K562 (cell line): ENCODE measurements at regions not wholly inside any gene's neighbourhood (a gene's known extent, or its start where the extent isn't known, plus 50 kb on each side); places are given as distances from the start of the nearest gene placed in this dataset.

Source experiments
- CBFA2T2 ChIP-seq: fragments of 450-650 bp; conservative IDR thresholded peaks from 2 replicates; pipeline ENCODE4 v1.6.1; 2017; ENCODE audit warnings: mild to moderate bottlenecking
- CEBPZ ChIP-seq: fragments of 150-350 bp; IDR thresholded peaks from 2 replicates; pipeline ENCODE4 v1.6.1; 2014; ENCODE audit warnings: low read depth, mild to moderate bottlenecking, low read length, borderline replicate concordance
- CTBP1 ChIP-seq: fragments of 450-650 bp; IDR thresholded peaks from 2 replicates; pipeline ENCODE4 v1.6.1; 2016; ENCODE audit warnings: borderline replicate concordance
- FOSL1 ChIP-seq: fragments of 200-800 bp; sonication (Bioruptor generic); conservative IDR thresholded peaks from 2 replicates; pipeline ENCODE4 v1.6.1; 2016; ENCODE audit warnings: missing genetic modification characterization, missing compliant biosample characterization
- HLTF ChIP-seq: fragments of 450-650 bp; IDR thresholded peaks from 2 replicates; pipeline ENCODE4 v1.6.1; 2016
- HNRNPL ChIP-seq: fragments of 200-400 bp; formaldehyde crosslinking; IDR thresholded peaks from 2 replicates; pipeline ENCODE4 v1.6.1; 2017; ENCODE audit warnings: low read depth, mild to moderate bottlenecking, low read length
- KDM1A ChIP-seq, 2 experiments: fragments of 450-650 bp; IDR thresholded peaks; 2 replicates each; pipeline ENCODE4 v1.6.1; 2016; ENCODE audit warnings: mild to moderate bottlenecking in 2 of 2
- MAFG ChIP-seq: fragments of 450-650 bp; conservative IDR thresholded peaks from 2 replicates; pipeline ENCODE4 v1.6.1; 2016; ENCODE audit warnings: missing genetic modification characterization, missing compliant biosample characterization
- OTX1 ChIP-seq: fragments of 450-650 bp; formaldehyde crosslinking; IDR thresholded peaks from 2 replicates; pipeline ENCODE4 v1.4.0; 2022; ENCODE audit warnings: mild to moderate bottlenecking
- PHB2 ChIP-seq: fragments of 450-650 bp; IDR thresholded peaks from 2 replicates; pipeline ENCODE4 v1.6.1; 2017; ENCODE audit warnings: low read depth
- POLR2AphosphoS2 ChIP-seq: IDR thresholded peaks from 2 replicates; pipeline ENCODE4 v1.6.1; 2012; ENCODE audit warnings: low read length, improper control_type of control experiment
- PTRF ChIP-seq: fragments of 450-650 bp; IDR thresholded peaks from 2 replicates; pipeline ENCODE4 v1.6.1; 2016; ENCODE audit warnings: mild to moderate bottlenecking, missing genetic modification characterization, missing compliant biosample characterization
- RAD51 ChIP-seq: fragments of 450-650 bp; IDR thresholded peaks from 2 replicates; pipeline ENCODE4 v1.7.1; 2016; ENCODE audit warnings: low read depth, mild to moderate bottlenecking, borderline replicate concordance
- RBM22 ChIP-seq: fragments of 200-400 bp; formaldehyde crosslinking; IDR thresholded peaks from 2 replicates; pipeline ENCODE4 v1.6.1; 2018; ENCODE audit warnings: low read length, low read depth; ENCODE audit not compliant: poor library complexity, severe bottlenecking
- TEAD4 ChIP-seq, 2 experiments: sonication (generic) in 1 of 2; formaldehyde crosslinking in 1 of 2; IDR thresholded peaks; 2 replicates each; pipeline versions ENCODE4 v1.6.1 to v1.8.0; 2012 to 2022; ENCODE audit warnings: borderline replicate concordance in 1 of 2, inconsistent platforms in 1 of 2, low read length in 1 of 2, mild to moderate bottlenecking in 1 of 2, missing genetic modification reagents in 1 of 2
- TFE3 ChIP-seq: fragments of 450-650 bp; formaldehyde crosslinking; IDR thresholded peaks from 2 replicates; pipeline ENCODE4 v1.4.0; 2020; ENCODE audit warnings: mild to moderate bottlenecking, mixed read lengths
- TRIM25 ChIP-seq: fragments of 450-650 bp; IDR thresholded peaks from 2 replicates; pipeline ENCODE4 v1.7.0; 2016; ENCODE audit warnings: borderline replicate concordance
- ZBTB26 ChIP-seq: fragments of 450-650 bp; formaldehyde crosslinking; IDR thresholded peaks from 2 replicates; pipeline ENCODE4 v1.4.0; 2022; ENCODE audit warnings: missing genetic modification characterization
- ZNF316 ChIP-seq: fragments of 450-650 bp; IDR thresholded peaks from 2 replicates; pipeline ENCODE4 v1.6.1; 2016
- ZNF41 ChIP-seq: fragments of 250-450 bp; sonication (Bioruptor Pico); conservative IDR thresholded peaks from 2 replicates; pipeline ENCODE4 v1.4.0; 2020; ENCODE audit warnings: mild to moderate bottlenecking
- ZNF507 ChIP-seq: conservative IDR thresholded peaks from 2 replicates; pipeline ENCODE4 v1.6.1; 2017; ENCODE audit warnings: missing genetic modification characterization, missing compliant biosample characterization
- ZNF511 ChIP-seq: sonication (generic); formaldehyde crosslinking; IDR thresholded peaks from 2 replicates; pipeline ENCODE4 v1.8.0; 2022; ENCODE audit warnings: mild to moderate bottlenecking, missing genetic modification reagents

GRCh38 chr7:3128857-3129490, 85.3 kb upstream of the CARD11 start (continued):
- TF ChIP-seq ZBTB26 (CRISPR knock-in tag) (no peak), PHB2 (no peak), HLTF (no peak), POLR2AphosphoS2 (no peak), ZNF316 (no peak), RBM22 (no peak), TRIM25 (no peak), ZNF511 (CRISPR knock-in tag) (no peak), CBFA2T2 (peak; percentile 14; the same call in 1 of the 2 replicates), OTX1 (CRISPR knock-in tag) (no peak), TFE3 (peak; percentile 91), HNRNPL (no peak), CTBP1 (no peak), TEAD4 (IDR thresholded peaks at IDR 0.05; ENCODE audit: low read length) (no peak), TEAD4 (CRISPR knock-in tag; IDR thresholded peaks at IDR 0.05; ENCODE audit: borderline replicate concordance) (no peak), RAD51 (peak; percentile 79), MAFG (tag) (no peak), CEBPZ (no peak), PTRF (no peak), ZNF507 (tag) (no peak), ZNF41 (CRISPR knock-in tag) (no peak), KDM1A (IDR thresholded peaks at IDR 0.05) (no peak), FOSL1 (peak; percentile 42; the same call in 1 of the 2 replicates)
